ENCODE measurements at regions not wholly inside any gene's neighbourhood (a gene's known extent, or its start where the extent isn't known, plus 50 kb on each side); places are given as distances from the start of the nearest gene placed in this dataset.

- no peak overlapping the region for H3K27ac ChIP-seq
These were observed 61.4 kb upstream of the TARBP1 start for GRCh38 chr1:234540404-234540762.

GRCh38 chr1:234539666-234540403 lies 60.9 kb upstream of the TARBP1 start:
- TF ChIP-seq CTCF (IDR thresholded peaks at IDR 0.05) = no peak
- TF ChIP-seq ZFX (IDR thresholded peaks at IDR 0.05; ENCODE audit: borderline replicate concordance) = no peak
- no peak overlapping the region for H3K27ac ChIP-seq

More at GRCh38 chr1:234540404-234540762, 61.4 kb upstream of the TARBP1 start:
- TF ChIP-seq ZFX (IDR thresholded peaks at IDR 0.05; ENCODE audit: borderline replicate concordance) (no peak), CTCF (IDR thresholded peaks at IDR 0.05) (no peak)

- no peak overlapping the region for H3K27ac ChIP-seq
- TF ChIP-seq CTCF (IDR thresholded peaks at IDR 0.05) (no peak), ZFX (IDR thresholded peaks at IDR 0.05; ENCODE audit: borderline replicate concordance) (no peak)
These were observed 60.1 kb upstream of the TARBP1 start for GRCh38 chr1:234538930-234539649.

GRCh38 chr1:234538062-234538731 lies 59.2 kb upstream of the TARBP1 start:
- TF ChIP-seq CTCF (IDR thresholded peaks at IDR 0.05) (no peak), ZFX (IDR thresholded peaks at IDR 0.05; ENCODE audit: borderline replicate concordance) (no peak)

GRCh38 chr1:234537236-234537635 lies 58.3 kb upstream of the TARBP1 start:
- H3K27ac ChIP-seq = no peak overlapping the region
- TF ChIP-seq ZFX (IDR thresholded peaks at IDR 0.05; ENCODE audit: borderline replicate concordance) (no peak), CTCF (IDR thresholded peaks at IDR 0.05) (no peak)

More at GRCh38 chr1:234538062-234538731, 59.2 kb upstream of the TARBP1 start:
- no peak overlapping the region for H3K27ac ChIP-seq

GRCh38 chr1:234536741-234537140 lies 57.8 kb upstream of the TARBP1 start:
- H3K27ac ChIP-seq = no peak overlapping the region
- TF ChIP-seq CTCF (IDR thresholded peaks at IDR 0.05) (no peak), ZFX (IDR thresholded peaks at IDR 0.05; ENCODE audit: borderline replicate concordance) (no peak)

All from 22Rv1 (cell line).